ENCODE measurements at regions not wholly inside any gene's neighbourhood (a gene's known extent, or its start where the extent isn't known, plus 50 kb on each side); places are given as distances from the start of the nearest gene placed in this dataset.

- Histone ChIP-seq H3K79me2 (ENCODE audit: control insufficient read depth, insufficient read depth, low read length) (no peaks in the 10 kb centered on the region), H2AFZ (ENCODE audit: low read depth, low read length) (no peak overlapping the region), H3K4me2 (ENCODE audit: insufficient read depth, low read length) (no peak overlapping the region), H3K4me3 (no peak overlapping the region), H3K9me1 (ENCODE audit: control insufficient read depth, insufficient read depth, low read length) (no peaks in the 10 kb centered on the region), H3K36me3 (ENCODE audit: control insufficient read depth, insufficient read depth, low read length) (no peaks in the 10 kb centered on the region), H3K4me1 (replicated peaks in 1 of 2; ENCODE audit: control insufficient read depth in 2 of 2, insufficient read depth in 2 of 2, low read length in 2 of 2) (no peaks in the 10 kb centered on the region), H3K9me3 (replicated peaks; ENCODE audit: control insufficient read depth, insufficient read depth, low read depth, low read length) (no peaks in the 10 kb centered on the region), H3K27me3 (ENCODE audit: control insufficient read depth in 2 of 2, insufficient read depth in 2 of 2, low read length in 2 of 2) (no peaks in the 10 kb centered on the region), H3K27ac (ENCODE audit: extremely low read depth, low read depth, low read length) (no peak overlapping the region), H4K20me1 (replicated peaks; ENCODE audit: control insufficient read depth, insufficient read depth, low read length) (no peaks in the 10 kb centered on the region), H3K9ac (ENCODE audit: insufficient read depth in 1 of 2, low read depth in 2 of 2, low read length in 2 of 2) (no peak overlapping the region)
- CTCF ChIA-PET (ENCODE audit: low intra/inter-chr PET ratio): no interaction called here
- POLR2A ChIA-PET: no interaction called here
- DNase-seq (ENCODE audit: extremely low read depth in 1 of 4, low spot score in 3 of 4): no peak
- FAIRE-seq: no peak
- no peak for TF ChIP-seq NR2C2 (CRISPR knock-in tag; IDR thresholded peaks at IDR 0.05)
- no peak for TF ChIP-seq NR2C2 (tag; IDR thresholded peaks at IDR 0.05)
- TF ChIP-seq EZH2 (IDR thresholded peaks at IDR 0.05; ENCODE audit: borderline replicate concordance, low read depth, low read length): no peak
- TF ChIP-seq MYC (IDR thresholded peaks at IDR 0.05; ENCODE audit: low read depth, low read length): no peak
- no peak for TF ChIP-seq MYC (CRISPR knock-in tag; IDR thresholded peaks at IDR 0.05; ENCODE audit: borderline replicate concordance, low read depth)
- TF ChIP-seq, protein P1, sequence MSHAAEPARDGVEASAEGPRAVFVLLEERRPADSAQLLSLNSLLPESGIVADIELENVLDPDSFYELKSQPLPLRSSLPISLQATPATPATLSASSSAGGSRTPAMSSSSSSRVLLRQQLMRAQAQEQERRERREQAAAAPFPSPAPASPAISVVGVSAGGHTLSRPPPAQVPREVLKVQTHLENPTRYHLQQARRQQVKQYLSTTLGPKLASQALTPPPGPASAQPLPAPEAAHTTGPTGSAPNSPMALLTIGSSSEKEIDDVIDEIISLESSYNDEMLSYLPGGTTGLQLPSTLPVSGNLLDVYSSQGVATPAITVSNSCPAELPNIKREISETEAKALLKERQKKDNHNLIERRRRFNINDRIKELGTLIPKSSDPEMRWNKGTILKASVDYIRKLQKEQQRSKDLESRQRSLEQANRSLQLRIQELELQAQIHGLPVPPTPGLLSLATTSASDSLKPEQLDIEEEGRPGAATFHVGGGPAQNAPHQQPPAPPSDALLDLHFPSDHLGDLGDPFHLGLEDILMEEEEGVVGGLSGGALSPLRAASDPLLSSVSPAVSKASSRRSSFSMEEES (CRISPR knock-in tag; IDR thresholded peaks at IDR 0.05): no peak
- TF ChIP-seq RAD51 (IDR thresholded peaks at IDR 0.05; ENCODE audit: borderline replicate concordance, low read depth): no peak
- TF ChIP-seq NFRKB (IDR thresholded peaks at IDR 0.05; ENCODE audit: low read depth): no peak
- no peak for TF ChIP-seq RBFOX2 (IDR thresholded peaks at IDR 0.05; ENCODE audit: low read depth, low read length)
- no peak for TF ChIP-seq MAX (CRISPR knock-in tag; IDR thresholded peaks at IDR 0.05)
- no peak for TF ChIP-seq CCAR2 (IDR thresholded peaks at IDR 0.05; ENCODE audit: low read depth, low read length)
- no peak for TF ChIP-seq XRCC5 (IDR thresholded peaks at IDR 0.05; ENCODE audit: low read depth, low read length)
- no peak for TF ChIP-seq BCL6 (CRISPR knock-in tag; IDR thresholded peaks at IDR 0.05)
- TF ChIP-seq NFYB (IDR thresholded peaks at IDR 0.05; ENCODE audit: extremely low read depth, insufficient read length): no peak
- no peak for ATAC-seq
- intact Hi-C loops (cut with micrococcal nuclease): no loop called here
- 0% methylated on average over 1 of the region's 1 CpG for WGBS (ENCODE audit: insufficient coverage, low coverage, missing lambda C conversion rate)
- in situ Hi-C loops (cut with MboI): no loop called here
- BruUV-seq (replicated peaks): no TSS peak
Observed at GRCh38 chr4:89184407-89184806, 73.1 kb downstream of the TIGD2 start.

Measured in K562 (cell line).